Activated CD4-positive, alpha-beta memory T cell treated with anti-CD3 and anti-CD28 coated beads for 36 hours (primary cell): ENCODE measurements at regions not wholly inside any gene's neighbourhood (a gene's known extent, or its start where the extent isn't known, plus 50 kb on each side); places are given as distances from the start of the nearest gene placed in this dataset.
"Not testable (repeated sequence)": the region's sequence is repeated elsewhere in the genome, so short reads cannot be mapped to it uniquely, and the experiment has no call there.

Experiments used
- CTCF ChIA-PET: fragments of 350-600 bp; sonication (Branson Sonifier 250); formaldehyde crosslinking; loops from one replicate; lab custom pipeline; 2021; ENCODE audit warnings: antibody characterized with exemption, inconsistent platforms; lab: Charles Lee
- POLR2A ChIA-PET: fragments of 350-600 bp; sonication (Branson Sonifier 250); formaldehyde crosslinking; loops from one replicate; lab custom pipeline; 2021; ENCODE audit warnings: antibody characterized with exemption; lab: Charles Lee
- DNase-seq: peaks from one replicate; pipeline ENCODE4 v3.0.0-alpha.2; 2020
- H3K27ac Mint-ChIP-seq: one replicate; pipeline ENCODE4 v1.8.0; 2021; ENCODE audit warnings: mixed read lengths
- H3K27me3 Mint-ChIP-seq: one replicate; pipeline ENCODE4 v1.8.0; 2021; ENCODE audit warnings: mixed read lengths
- H3K36me3 Mint-ChIP-seq: one replicate; pipeline ENCODE4 v1.8.0; 2021; ENCODE audit warnings: mixed read lengths
- H3K4me1 Mint-ChIP-seq: one replicate; pipeline ENCODE4 v1.8.0; 2021; ENCODE audit warnings: low read depth, mixed read lengths
- H3K4me3 Mint-ChIP-seq: one replicate; pipeline ENCODE4 v1.8.0; 2021; ENCODE audit warnings: mild to moderate bottlenecking, mixed read lengths
- H3K9me3 Mint-ChIP-seq: one replicate; pipeline ENCODE4 v1.8.0; 2021; ENCODE audit warnings: mixed read lengths
- intact Hi-C: fragments of 100-400 bp; cut with micrococcal nuclease; formaldehyde crosslinking; loops from one replicate; pipeline ENCODE4 v1.15.1; 2023

DNA sequence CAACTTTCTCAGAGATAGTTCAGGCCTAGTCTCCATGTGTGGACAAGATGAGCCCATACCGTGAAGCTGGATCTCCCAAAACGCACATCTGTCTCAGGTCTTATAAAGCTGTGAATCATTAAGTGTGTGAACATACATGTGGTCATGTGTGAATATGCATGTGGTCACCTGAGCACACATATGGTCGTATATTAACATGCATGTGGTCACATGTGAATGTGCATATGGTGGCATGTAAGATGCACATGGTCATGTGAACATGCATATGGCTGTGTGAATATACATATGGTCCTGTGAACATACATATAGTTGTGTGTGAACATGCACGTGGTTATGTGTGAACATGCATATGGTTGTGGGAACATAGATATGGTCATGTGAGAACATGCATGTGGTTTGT, 172.5 kb upstream of the PZP start:
- Mint-ChIP-seq H3K4me1 (no peaks in the 10 kb centered on the region), H3K27ac (no peak overlapping the region), H3K36me3 (no peaks in the 10 kb centered on the region), H3K9me3 (no peaks in the 10 kb centered on the region), H3K4me3 (no peak overlapping the region), H3K27me3 (peaks cover 1% of the 10 kb centered on the region)
- POLR2A ChIA-PET, result no interaction called here
- no peak for DNase-seq
- CTCF ChIA-PET, result interaction anchor here (1.0 to 1.3 kb wide), 2 partner anchors 49 to 51 kb away, joined by 3 to 4 read pairs; no protein-coding TSS in a partner anchor
- intact Hi-C loops, result no loop called here

DNA sequence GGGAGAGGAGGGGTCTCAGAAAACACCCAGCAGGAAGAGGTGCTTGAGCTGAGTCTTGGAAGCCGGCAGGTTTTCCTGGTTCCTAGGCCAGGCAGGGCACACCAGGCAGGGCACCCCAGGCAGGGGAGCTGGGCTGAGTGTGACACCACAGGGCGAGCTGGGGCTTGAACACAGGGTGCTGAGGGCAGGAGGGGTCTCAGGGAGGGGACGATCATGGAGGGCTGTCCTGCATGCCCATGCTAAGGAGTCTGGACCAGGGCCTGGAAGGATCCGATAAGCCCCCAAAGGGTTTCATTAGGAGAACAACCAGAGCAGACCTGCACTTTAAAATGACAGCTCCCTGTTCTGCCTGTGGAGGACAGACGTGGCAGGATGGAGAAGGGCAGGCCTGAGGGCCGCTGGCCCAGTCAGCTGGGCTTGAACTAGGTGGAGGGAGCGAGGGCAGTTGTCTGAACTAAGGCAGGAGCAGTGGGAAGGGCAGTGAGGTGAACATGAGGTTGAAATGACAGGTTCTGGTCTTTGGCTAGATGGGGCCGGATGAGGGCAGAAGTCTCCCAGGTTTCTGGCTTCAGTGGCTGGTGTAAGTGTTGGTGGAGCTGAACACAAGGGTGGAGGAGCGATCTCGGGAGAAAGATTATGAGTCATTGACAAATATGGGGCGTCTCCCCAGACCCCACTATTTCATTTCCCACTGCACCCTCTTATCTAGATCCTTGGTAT, 171.0 kb upstream of the PZP start:
- ChIA-PET CTCF (interaction anchor here (1.3 kb wide), 1 partner anchor 49 kb away, joined by 3 read pairs; no protein-coding TSS in a partner anchor), POLR2A (no interaction called here)
- Mint-ChIP-seq H3K9me3 (no peaks in the 10 kb centered on the region), H3K27ac (no peak overlapping the region), H3K36me3 (no peaks in the 10 kb centered on the region), H3K4me1 (no peaks in the 10 kb centered on the region), H3K4me3 (no peak overlapping the region), H3K27me3 (peaks cover 4% of the 10 kb centered on the region)
- DNase-seq, result no peak
- intact Hi-C loops, result no loop called here

DNA sequence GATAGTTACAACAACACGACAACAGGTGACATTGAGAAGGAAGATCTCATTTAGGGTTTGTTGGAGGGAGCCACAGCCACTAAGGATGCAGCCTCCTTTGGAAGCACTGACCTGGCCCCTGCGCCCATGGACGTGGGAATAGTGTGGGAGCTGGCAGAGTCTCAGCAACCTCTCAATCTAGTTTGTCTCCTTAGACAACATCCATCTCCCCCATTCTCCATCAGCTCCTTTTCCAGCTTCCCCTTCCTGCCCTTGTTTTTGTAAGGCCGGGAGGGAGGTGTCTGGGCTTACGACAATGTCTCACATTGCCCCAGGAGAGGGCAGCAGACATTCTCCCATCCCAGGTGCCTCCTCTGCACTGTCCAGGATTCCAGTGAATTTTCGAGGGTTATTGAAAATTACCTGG, 170.2 kb upstream of the PZP start:
- CTCF ChIA-PET, result no interaction called here
- peaks cover 4% of the 10 kb centered on the region for H3K27me3 Mint-ChIP-seq

DNA sequence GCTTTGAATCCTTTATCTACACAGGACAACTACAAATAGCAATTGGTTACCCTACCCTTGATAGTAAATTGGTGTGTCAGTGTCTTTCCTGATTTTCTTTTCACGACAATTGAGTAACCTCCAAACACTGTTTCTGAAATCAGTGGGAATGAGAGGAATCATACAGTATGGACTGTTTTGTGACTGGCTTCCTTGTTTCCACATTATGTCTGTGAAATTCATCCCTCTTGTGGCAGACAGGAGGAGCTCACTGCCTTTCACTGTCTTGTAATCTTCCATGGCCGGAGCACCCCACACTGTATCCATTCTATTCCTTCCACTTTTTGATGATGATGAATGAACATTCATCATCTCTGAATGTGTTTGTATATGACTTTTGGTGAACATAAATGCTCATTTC, 164.0 kb upstream of the PZP start:
- no peaks in the 10 kb centered on the region for H3K9me3 Mint-ChIP-seq
- no peak overlapping the region for H3K27ac Mint-ChIP-seq
- DNase-seq, result no peak
- peaks cover 8% of the 10 kb centered on the region for H3K4me1 Mint-ChIP-seq
- intact Hi-C loops, result no loop called here
- CTCF ChIA-PET, result no interaction called here
- H3K4me3 Mint-ChIP-seq, result no peak overlapping the region
- POLR2A ChIA-PET, result no interaction called here
- no peaks in the 10 kb centered on the region for H3K36me3 Mint-ChIP-seq
- H3K27me3 Mint-ChIP-seq, result peaks cover 10% of the 10 kb centered on the region

More for the DNA sequence above, 170.2 kb upstream of the PZP start:
- Mint-ChIP-seq H3K9me3 (no peaks in the 10 kb centered on the region), H3K4me3 (no peak overlapping the region), H3K4me1 (no peaks in the 10 kb centered on the region), H3K36me3 (no peaks in the 10 kb centered on the region), H3K27ac (no peak overlapping the region)
- intact Hi-C loops, result no loop called here
- DNase-seq, result no peak
- POLR2A ChIA-PET, result no interaction called here

DNA sequence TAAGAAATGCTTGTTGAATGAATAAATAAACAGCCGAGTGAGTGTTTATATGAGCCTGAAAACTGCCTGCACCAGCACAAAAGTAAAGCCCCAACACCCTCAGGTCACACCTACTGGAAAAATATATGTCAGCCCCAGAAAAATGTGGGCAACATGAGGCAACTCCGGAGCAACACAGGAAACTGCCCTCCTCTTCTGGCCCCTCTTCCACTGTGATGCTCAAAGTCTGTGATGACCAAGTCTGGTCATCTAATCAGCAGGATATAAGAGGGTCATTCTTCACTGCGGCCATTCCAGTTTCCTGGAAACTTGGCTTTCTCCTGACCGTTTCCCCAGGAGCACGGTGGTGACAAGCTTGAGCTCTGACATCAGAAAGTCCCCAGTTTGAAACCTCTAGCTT, 159.6 kb upstream of the PZP start:
- Mint-ChIP-seq H3K9me3 (no peaks in the 10 kb centered on the region), H3K27me3 (peaks cover 15% of the 10 kb centered on the region), H3K36me3 (no peaks in the 10 kb centered on the region), H3K27ac (no peak overlapping the region), H3K4me1 (peaks cover 37% of the 10 kb centered on the region), H3K4me3 (no peak overlapping the region)
- CTCF ChIA-PET, result interaction anchor here (1.0 kb wide), 1 partner anchor 9 kb away, joined by 3 read pairs; no protein-coding TSS in a partner anchor
- DNase-seq, result peak; percentile 32
- intact Hi-C loops, result loop anchor here (10.0 kb wide), 1 partner anchor 367 kb away; the partner anchor contains the start of gene CLECL1
- POLR2A ChIA-PET, result no interaction called here

DNA sequence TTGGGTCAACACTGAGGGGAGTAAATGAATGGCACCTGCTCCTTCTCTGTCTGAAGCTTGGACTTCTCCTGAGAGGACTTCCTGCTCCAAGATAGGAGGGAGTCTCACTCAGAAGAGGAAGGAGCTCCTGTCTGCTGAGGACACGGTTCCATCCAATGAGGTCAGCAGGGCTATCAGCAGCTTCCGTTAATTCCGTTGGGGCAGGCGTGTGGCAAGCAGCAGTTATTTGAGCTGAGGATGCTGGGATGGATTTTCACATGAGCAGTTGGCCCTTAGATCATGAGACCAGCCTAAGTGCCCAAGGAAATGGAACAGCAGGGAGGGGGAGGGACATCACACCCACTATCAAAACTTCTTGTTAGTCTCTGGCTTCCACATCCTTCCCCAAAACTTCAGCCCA, 159.0 kb upstream of the PZP start:
- Mint-ChIP-seq H3K27me3 (peaks cover 15% of the 10 kb centered on the region), H3K27ac (no peak overlapping the region), H3K4me1 (peaks cover 38% of the 10 kb centered on the region), H3K36me3 (no peaks in the 10 kb centered on the region), H3K9me3 (no peaks in the 10 kb centered on the region), H3K4me3 (no peak overlapping the region)
- ChIA-PET CTCF (interaction anchor here (0.8 to 1.0 kb wide), 2 partner anchors 9 to 13 kb away, joined by 3 read pairs; no protein-coding TSS in a partner anchor), POLR2A (no interaction called here)
- DNase-seq, result no peak
- intact Hi-C loops, result loop anchor here (10.0 kb wide), 1 partner anchor 368 kb away; the partner anchor contains the start of gene CLECL1

DNA sequence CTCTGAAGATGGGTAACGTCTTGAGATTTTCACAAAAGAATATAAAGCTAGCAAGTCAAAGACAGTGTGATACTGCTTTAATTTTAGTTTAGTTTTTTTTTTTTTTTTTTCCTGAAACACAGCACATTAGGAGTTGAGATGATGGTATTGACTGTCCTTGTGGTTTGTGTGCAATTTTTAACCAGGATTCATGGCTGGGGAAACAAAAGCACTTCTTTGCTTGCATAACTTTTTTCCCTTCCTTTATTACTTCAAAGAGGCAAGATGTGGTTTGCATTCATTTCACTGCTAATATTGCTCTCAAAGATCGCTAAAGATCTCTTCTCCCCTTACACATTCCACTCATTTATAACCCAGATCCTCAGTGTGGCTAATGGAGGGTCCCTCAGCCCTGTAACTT, 157.1 kb upstream of the PZP start:
- Mint-ChIP-seq H3K27me3 (peaks cover 22% of the 10 kb centered on the region), H3K36me3 (peaks cover 4% of the 10 kb centered on the region), H3K27ac (peak overlapping the region; percentile 33), H3K4me1 (peaks cover 42% of the 10 kb centered on the region), H3K9me3 (no peaks in the 10 kb centered on the region), H3K4me3 (no peak overlapping the region)
- POLR2A ChIA-PET, result no interaction called here
- no peak for DNase-seq
- CTCF ChIA-PET, result interaction anchor here (1.3 kb wide), 1 partner anchor 18 kb away, joined by 3 read pairs; no protein-coding TSS in a partner anchor
- intact Hi-C loops, result loop anchor here (2.0 to 10.0 kb wide), 3 partner anchors 18 to 370 kb away; partner anchors contain the start of gene CLECL1

DNA sequence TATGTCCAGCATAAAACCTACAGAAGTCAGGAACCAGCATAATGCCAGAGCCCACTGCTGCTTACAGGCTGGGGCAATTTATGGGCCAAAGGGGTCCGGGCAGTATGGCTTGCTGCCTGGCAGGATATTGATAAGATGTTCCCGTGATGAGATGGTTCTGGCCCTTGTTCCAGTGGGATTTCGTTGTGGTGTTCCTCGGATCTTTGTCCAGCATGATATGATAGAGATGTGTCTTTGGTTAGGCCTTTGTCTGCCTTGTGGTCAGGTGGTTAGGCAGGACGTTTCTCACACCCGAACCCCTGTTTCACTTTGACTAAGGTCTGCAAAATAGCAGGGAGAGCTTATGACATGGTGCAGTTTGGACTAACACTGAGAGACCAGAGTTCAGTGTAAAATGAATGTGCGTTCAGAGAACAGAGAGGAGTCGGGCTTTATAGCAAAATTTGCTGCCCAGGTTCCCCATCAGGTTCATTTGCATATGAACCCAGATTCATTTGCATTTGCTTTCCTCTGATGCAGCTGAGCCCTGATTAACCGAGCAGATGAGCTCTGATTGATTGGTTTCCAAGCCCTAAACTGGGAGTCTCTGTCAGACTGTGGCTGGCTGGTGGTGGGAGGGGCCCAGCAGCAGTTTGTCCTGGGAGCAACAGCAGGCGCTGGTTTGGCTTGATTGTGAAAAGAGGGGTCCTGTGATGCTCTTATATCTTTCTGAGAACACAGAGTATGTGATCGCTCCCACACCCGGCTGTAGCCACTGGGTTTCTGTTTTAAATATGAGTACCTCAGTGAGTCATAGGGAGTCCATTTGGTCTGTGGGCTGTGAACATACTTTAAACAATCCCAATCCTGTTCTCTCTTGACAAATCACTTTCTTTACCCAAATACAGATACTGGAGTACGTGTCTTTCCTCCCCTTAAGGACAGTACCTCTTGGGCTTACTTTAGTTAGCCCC, 156.3 kb upstream of the PZP start:
- Mint-ChIP-seq H3K9me3 (no peaks in the 10 kb centered on the region), H3K4me1 (peaks cover 42% of the 10 kb centered on the region), H3K36me3 (peaks cover 4% of the 10 kb centered on the region), H3K4me3 (peak overlapping the region; percentile 6), H3K27ac (peak overlapping the region; percentile 33), H3K27me3 (peaks cover 25% of the 10 kb centered on the region)
- ChIA-PET CTCF (interaction anchor here (0.6 to 1.3 kb wide), 3 partner anchors 17 to 378 kb away, joined by 3 read pairs; no protein-coding TSS in a partner anchor), POLR2A (no interaction called here)
- DNase-seq, result peak; percentile 73
- intact Hi-C loops, result loop anchor here (2.0 to 10.0 kb wide), 3 partner anchors 18 to 370 kb away; partner anchors contain the start of gene CLECL1

DNA sequence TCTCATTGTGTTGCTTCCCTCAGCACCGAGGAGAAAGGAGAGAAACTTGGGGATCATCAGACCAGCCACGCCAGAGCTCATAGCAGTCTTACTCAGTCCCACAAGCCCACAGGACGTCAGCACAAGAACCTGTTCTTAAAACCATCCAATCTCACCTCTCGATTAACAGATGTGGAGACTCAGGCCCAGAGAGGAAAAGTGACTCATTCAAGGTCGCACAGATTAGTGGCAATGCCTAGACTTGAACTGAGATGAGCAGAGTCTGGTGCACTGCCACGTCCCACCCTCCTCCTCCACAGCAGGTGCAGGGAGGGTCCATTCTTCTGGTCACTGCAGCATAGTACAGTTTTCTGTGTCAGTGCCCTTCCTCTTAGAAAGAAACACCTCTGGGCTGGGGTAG, 154.9 kb upstream of the PZP start:
- Mint-ChIP-seq H3K27ac (no peak overlapping the region), H3K36me3 (peaks cover 4% of the 10 kb centered on the region), H3K27me3 (peaks cover 22% of the 10 kb centered on the region), H3K4me3 (no peak overlapping the region), H3K4me1 (peaks cover 40% of the 10 kb centered on the region), H3K9me3 (no peaks in the 10 kb centered on the region)
- CTCF ChIA-PET, result no interaction called here
- POLR2A ChIA-PET, result no interaction called here
- DNase-seq, result peak; percentile 48
- intact Hi-C loops, result loop anchor here (10.0 kb wide), 1 partner anchor 372 kb away; the partner anchor contains the start of gene CLECL1

DNA sequence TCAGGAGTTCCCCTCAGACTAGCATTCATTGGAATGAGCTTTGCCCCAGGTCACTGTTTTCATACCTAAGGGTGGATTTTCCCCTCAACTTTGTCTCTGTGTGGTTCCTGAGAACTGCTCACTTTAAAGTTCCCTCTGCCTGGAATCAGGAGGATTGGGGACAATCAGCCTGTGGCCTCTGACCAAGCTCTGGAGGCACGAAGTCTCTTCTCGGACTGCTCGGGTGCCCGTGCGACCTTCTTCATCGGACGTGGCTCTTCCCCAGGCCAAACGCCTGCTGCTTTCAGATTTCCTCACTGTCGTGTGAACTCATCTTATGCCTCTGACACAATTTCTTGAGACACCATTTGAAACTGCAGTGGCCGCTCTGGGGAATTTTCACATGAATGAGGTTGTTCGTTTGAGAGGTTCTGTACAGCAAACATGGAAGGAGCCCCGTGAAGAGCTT, 153.7 kb upstream of the PZP start:
- intact Hi-C loops, result loop anchor here (10.0 kb wide), 1 partner anchor 373 kb away; the partner anchor contains the start of gene CLECL1
- H3K27me3 Mint-ChIP-seq, result peaks cover 20% of the 10 kb centered on the region
- peaks cover 4% of the 10 kb centered on the region for H3K36me3 Mint-ChIP-seq
- peaks cover 34% of the 10 kb centered on the region for H3K4me1 Mint-ChIP-seq
- ChIA-PET POLR2A (no interaction called here), CTCF (interaction anchor here (0.9 to 1.1 kb wide), 2 partner anchors 21 to 30 kb away, joined by 4 read pairs; no protein-coding TSS in a partner anchor)
- DNase-seq, result peak; percentile 16
- H3K27ac Mint-ChIP-seq, result no peak overlapping the region
- no peak overlapping the region for H3K4me3 Mint-ChIP-seq
- no peaks in the 10 kb centered on the region for H3K9me3 Mint-ChIP-seq

DNA sequence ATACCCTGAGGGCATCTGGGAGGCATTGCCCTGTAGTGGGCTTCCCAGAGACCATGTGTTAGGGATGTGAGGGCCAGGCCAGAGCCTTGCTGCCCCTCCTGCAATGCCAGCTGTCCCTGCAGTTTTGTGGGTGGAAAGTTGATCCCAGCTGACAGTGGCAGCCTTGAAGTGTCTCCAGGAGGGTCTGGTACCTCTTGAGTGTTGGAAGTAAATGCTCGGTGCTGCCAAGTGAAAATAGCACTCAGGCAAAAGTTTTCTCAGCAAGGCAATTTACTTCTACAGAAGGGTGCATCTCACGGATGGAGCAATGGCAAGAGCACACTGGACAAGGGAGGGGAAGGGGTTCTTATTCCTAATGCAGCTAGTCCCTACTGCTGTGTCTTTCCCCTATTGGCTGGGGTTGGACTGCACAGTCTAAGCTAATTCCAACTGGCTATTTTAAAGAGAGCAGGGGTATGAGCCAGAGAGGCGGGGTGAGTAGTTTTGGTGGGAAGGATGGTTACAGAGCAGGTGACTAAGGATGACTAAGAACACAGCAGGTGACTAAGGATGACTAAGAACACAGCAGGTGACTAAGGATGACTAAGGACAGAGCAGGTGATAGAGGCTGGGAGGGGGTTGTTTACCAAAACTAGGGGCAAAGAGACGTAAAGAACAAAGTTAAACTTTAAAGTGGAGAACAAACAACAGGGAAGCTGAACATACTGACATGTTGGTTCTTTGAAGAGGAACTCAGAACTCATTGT, 146.0 kb upstream of the PZP start:
- H3K27me3 Mint-ChIP-seq, H3K27ac Mint-ChIP-seq, H3K4me1 Mint-ChIP-seq, DNase-seq, POLR2A ChIA-PET, H3K4me3 Mint-ChIP-seq, CTCF ChIA-PET, intact Hi-C loops: not testable (repeated sequence)
- H3K9me3 Mint-ChIP-seq, result peaks cover 31% of the 10 kb centered on the region
- peaks cover 17% of the 10 kb centered on the region for H3K36me3 Mint-ChIP-seq
